ENCODE measurements at regions not wholly inside any gene's neighbourhood (a gene's known extent, or its start where the extent isn't known, plus 50 kb on each side); places are given as distances from the start of the nearest gene placed in this dataset.

GRCh38 chr16:73669535-73670274, 621.8 kb upstream of the ZFHX3 start:
- DNase-seq, result no peak

DNA sequence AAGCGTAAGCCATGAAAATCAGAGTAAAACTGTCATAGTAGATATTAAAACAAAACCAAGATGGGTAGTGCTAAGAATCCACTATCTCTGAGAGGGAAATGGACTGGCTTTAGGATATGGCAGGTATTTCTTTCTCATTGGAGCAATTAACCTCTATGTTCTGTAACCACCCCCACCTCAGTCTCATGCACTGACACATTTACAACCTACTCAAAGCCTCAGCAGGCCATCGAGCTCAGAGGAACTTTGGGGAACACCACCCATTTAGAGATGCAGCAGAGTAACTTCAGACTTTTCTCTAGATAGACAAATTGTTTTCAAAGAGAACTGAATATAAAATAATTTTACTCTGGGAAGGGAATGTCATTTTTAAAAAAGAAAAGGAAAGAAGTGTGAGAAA, 615.8 kb upstream of the ZFHX3 start:
- no peak for DNase-seq

DNA sequence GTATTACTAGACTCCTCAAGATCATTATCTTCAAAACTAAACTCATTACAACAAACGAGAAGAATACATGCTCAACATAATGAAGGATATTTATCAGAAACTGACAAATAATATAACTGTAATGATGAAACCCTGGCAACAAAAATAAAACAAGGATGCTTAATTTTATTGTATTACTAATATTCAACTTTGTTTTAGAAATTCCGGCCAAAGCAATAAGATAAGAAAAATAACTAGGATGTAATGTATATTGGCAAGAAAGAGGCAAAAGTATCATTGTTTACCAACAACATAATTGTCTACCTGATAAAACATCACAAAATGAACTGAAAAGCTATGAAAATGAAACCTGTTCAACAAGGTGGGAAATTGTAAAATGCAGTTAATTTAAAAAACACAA, 588.3 kb upstream of the ZFHX3 start:
- DNase-seq, result no peak

GRCh38 chr16:73629011-73629410, 581.1 kb upstream of the ZFHX3 start:
- DNase-seq, result no peak

- DNase-seq, result no peak
These were observed 569.8 kb upstream of the ZFHX3 start for GRCh38 chr16:73617738-73618137.

DNA sequence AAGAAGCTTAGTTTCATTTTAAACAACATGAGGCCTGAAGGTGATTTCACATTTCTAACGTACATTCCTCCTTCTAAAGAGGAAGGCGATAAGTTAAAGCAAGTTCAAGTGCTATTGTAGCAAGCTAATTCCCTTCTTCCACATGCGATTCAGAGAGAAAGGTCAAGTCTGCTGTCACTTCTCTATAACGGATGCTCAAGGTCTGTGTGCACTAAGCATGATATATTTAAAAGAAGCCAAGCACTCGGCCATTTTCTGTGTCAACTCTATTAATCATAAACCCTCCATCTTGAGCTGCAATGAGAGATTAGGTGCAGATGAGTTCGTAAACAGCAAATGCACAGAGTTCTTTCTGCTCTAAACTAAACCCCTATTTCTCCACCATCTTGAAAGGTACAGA, 568.8 kb upstream of the ZFHX3 start:
- no peak for DNase-seq

- no peak for DNase-seq
These were observed 568.3 kb upstream of the ZFHX3 start for GRCh38 chr16:73616166-73616753.

DNA sequence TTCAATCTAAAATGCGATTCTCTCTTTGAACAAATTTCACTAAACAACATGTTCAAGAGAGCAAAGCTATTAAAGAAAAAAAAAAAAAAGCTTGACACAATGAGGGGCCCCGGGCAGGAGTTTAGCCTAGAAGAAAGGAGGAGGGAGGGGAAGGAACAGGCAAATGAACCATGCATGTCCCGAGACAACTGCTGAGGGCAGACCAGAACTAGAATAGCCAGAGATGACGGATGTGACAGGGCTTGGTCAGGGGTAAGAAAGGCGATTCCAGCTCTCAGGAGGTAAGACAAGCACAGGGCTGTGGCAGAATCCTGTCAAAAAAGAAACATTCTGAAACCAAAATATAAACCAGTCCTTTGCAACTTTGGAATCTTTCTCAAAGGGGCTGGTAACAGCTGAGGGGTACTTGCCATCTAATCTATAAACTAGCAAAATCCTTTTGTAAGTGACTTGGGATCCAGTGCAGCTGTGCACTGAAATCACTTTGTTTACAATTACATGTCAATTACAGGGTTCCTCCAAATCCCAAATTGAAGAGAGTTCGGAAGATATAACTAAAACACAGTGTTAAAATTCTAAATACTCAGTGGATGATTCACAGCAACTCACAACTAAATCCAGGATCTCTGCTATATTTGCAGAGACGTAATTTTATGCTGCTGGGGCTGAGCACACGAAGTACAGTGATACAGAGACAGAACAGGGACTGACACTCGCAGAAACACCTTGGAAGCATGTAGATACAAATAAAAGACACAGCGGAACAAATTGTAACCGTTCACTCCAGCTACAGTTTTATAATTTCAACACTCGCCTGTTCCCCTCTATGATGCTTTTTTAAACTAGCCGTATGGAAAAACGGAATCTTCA, 567.4 kb upstream of the ZFHX3 start:
- no peak for DNase-seq

DNA sequence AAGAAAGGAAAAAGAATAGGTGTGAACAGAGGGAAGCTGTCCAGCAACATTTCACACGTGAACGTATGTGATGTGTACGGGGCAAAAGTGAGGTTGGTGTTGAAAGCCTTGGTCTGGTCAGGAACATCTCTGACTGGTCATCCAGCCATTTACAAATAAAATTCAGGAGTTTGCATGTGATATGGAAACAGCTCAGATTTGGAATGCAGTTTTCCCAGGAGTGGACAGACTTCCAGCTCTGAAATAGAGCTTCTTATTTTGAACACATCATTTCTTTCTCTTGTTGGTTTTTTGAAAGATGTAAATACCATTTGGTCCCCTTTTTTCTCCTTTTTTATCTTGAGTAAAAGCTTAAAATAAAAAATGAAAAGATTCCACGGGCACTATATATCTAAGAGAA, 566.2 kb upstream of the ZFHX3 start:
- no peak for DNase-seq

DNA sequence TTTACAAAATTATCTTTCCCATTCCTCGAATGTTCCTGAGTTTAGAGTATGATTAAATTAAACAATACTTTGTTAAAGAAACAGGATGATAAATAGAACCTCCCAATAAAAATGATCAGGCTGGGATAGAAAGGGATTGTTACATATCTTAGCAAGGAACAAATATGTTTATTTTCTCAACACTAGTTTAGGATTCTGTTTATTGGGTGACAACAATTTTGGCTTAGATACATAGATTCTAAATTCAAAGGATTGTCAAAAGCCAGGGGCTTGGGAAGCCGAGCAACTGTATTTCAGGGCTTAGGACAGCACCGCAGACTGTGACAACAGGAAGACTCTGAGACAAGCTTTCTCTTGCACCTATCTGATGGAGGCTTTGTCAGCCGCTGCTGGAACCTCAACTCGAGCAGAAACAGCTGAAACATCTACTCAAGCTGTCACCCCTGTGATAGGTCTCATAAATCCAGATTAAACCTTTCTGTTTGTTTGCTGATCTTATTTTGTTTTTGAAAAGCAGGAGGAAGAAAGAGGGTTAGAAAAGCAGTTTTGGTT, 562.8 kb upstream of the ZFHX3 start:
- DNase-seq, result no peak

DNA sequence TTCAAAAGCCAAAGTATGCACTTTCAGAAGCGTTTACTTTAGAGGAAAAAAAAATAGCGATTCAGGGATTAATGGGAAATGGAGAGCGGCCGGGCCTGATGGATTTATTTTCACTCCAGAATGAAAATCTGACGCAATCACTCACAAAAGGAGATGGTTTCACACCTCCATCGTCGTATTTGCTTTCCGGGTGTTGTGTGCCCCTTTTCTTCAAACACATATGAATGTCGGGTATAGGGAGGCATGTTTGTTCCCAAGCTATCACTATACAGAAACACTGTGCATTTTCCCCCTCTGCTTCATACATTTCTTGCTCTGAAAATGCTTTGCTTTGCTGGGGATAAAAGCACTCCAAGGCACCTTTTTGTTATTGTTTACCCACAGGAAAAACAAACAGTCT, 562.2 kb upstream of the ZFHX3 start:
- DNase-seq, result no peak

DNA sequence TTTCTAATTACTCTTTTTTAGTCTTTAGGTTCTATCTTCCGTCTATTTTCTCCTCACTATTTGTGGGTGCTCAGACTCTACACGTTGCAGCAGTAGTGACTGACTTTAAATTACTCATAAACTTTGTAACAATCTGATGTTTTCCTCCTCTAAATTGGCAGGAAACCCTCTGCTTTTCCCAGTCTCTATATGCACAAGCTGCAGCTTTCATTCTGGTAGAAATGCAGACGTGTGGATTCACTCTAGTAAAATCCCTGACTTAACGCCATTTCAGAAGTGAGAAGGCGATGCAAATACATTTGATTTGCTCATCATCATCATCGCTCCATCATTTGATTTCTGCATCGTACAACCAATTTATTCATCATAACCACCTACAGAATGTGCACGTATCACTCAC, 561.0 kb upstream of the ZFHX3 start:
- DNase-seq, result no peak

GRCh38 chr16:73605309-73605708, 557.4 kb upstream of the ZFHX3 start:
- no peak for DNase-seq

DNA sequence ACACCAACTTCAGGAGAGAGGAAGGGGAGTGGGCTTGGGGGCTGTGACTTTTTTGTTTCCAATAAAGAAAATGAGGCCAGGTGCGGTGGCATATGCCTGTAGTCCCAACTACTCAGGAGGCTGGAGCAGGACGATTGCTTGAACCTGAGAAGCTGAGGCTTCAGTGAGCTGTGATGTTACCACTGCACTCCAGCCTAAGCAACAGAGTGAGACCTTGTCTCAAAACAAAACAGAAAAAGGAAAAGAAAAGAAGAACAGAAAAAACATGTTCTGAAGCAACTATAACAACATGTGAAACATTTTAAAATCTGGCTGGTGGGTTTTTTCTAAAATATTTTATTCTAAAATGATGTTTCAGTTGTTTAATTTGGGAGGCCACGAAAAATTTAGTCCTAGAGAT, 554.0 kb upstream of the ZFHX3 start:
- no peak for DNase-seq

GRCh38 chr16:73599870-73600269, 551.9 kb upstream of the ZFHX3 start:
- no peak for DNase-seq

DNA sequence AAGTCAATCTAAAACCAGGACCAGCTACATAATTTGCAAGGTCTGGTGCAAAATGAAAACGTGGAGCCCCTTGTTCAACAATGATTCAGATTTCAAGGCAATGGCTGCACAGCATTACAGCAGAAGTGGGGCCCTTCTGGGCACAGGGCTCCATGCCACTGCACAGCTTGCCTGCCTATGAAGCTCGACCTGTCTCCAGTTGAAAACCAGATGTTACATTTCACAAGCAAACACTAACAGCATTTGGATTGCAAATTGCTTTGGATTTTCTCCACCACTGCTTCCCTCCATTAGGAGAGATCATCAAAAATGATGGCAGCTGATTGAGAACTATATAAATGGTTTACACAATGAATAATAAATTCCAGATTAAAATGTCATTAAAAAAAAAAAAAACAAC, 551.4 kb upstream of the ZFHX3 start:
- no peak for DNase-seq

DNA sequence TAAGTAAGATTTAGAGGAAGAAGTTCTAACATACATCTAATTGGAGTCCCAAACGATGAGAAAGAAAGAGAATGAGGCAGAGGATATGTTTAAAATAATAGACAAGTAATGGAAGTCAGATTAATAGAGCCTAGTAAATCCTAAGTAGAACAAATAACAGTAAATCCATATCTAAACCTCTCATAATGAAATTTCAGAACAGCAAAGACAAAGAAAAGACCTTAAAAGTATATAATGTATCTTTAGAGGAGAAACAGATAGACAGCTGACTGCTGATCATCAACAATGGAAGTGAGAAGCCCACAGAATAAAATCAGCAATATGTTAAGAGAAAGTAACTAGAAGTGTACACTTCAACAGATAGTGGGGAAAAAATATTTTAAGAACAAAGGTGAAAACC, 536.2 kb upstream of the ZFHX3 start:
- DNase-seq, result no peak

GRCh38 chr16:73572135-73572828, 524.4 kb upstream of the ZFHX3 start:
- no peak for DNase-seq

DNA sequence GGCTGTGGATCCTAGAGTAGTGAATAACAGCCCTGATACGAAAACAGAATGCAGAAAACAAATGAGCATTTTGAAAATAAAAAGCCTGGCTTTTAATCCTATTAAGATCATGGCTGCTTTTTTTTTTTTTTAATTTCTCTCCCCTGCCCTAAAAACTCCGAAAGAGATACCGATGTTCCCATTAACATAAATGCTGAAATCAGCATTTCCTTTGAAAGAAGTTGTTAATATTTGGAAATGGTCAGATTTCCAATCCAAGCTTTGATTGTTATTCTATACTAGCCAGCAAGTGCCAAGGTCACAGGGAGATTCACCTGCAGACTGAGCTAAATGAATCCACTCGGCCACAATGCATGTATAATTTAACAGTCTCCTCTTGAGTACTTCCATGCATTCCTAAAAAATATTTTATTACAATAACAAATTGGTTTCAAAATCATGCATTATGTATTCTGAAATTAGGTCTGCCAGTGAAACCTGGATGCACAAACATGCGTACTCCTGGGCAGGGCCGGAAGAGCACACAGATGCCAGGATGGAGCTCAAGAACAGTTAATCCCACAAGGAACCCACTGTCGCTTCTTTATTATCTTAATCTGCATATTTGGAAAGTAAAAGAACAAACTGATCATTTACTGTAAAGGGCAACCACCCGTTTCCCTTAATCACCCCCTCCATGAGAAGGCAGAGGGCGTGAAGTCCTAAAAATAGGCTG, 521.5 kb upstream of the ZFHX3 start:
- no peak for DNase-seq

DNA sequence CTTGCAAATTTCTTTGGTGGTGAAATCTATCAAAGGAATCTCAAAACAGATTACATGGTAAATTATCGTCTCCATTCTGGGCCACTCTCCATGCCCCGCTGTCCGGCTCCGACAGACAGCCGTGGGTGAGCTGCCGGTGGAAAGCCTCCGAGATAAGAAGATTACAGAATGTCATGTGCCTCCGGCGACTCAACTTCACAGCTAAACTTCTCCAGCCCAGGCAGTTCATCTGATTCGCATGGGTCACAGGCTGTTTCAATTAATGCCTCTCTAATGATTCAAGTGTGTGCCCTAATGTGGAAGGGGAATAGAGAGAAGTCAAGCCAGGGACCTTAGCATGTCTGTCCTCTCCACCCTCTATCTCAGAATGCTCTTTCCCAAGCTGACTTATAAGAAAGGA, 520.8 kb upstream of the ZFHX3 start:
- DNase-seq, result no peak

GRCh38 chr16:73565925-73566324, 518.0 kb upstream of the ZFHX3 start:
- no peak for DNase-seq

- no peak for DNase-seq
These were observed 517.3 kb upstream of the ZFHX3 start for GRCh38 chr16:73565263-73565662.

Measured in activated CD4-positive, alpha-beta T cell treated with anti-CD3 and anti-CD28 coated beads, Interleukin-2, amount 50 U/mL, for 16 hours (primary cell).